ENCODE measurements at regions not wholly inside any gene's neighbourhood (a gene's known extent, or its start where the extent isn't known, plus 50 kb on each side); places are given as distances from the start of the nearest gene placed in this dataset.

DNA sequence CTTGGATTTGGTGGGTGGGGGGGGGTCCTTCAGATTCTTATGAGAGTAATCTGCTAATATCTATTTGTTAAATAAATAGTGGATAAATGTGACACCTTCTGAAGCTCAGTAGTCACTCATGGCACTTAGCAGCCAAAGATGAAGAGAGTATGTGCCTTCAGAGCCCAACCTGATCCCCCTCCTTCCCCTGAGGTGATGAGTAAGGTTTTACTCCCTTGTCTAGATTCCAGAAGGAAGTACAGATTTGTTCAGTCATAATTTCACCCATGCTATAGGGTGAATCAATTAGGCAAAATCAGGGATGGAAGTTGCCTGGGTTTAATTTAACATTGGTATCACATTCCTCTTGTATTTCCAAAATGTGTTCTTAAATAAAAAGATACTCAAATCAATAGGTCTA lies 340.3 kb upstream of the ATP2B1 start:
- H3K27ac ChIP-seq = no peak overlapping the region
- no peak overlapping the region for H3K4me3 ChIP-seq
- H3K27me3 ChIP-seq = no peaks in the 10 kb centered on the region
- no peak for DNase-seq
- intact Hi-C loops (cut with DNase I) = no loop called here
- no peaks in the 10 kb centered on the region for H3K4me1 ChIP-seq
- no peaks in the 10 kb centered on the region for H3K36me3 ChIP-seq
- TF ChIP-seq, protein P1, sequence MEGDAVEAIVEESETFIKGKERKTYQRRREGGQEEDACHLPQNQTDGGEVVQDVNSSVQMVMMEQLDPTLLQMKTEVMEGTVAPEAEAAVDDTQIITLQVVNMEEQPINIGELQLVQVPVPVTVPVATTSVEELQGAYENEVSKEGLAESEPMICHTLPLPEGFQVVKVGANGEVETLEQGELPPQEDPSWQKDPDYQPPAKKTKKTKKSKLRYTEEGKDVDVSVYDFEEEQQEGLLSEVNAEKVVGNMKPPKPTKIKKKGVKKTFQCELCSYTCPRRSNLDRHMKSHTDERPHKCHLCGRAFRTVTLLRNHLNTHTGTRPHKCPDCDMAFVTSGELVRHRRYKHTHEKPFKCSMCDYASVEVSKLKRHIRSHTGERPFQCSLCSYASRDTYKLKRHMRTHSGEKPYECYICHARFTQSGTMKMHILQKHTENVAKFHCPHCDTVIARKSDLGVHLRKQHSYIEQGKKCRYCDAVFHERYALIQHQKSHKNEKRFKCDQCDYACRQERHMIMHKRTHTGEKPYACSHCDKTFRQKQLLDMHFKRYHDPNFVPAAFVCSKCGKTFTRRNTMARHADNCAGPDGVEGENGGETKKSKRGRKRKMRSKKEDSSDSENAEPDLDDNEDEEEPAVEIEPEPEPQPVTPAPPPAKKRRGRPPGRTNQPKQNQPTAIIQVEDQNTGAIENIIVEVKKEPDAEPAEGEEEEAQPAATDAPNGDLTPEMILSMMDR (IDR thresholded peaks at IDR 0.05) = no peak
- H3K9me3 ChIP-seq = no peaks in the 10 kb centered on the region
- no peak for ATAC-seq

DNA sequence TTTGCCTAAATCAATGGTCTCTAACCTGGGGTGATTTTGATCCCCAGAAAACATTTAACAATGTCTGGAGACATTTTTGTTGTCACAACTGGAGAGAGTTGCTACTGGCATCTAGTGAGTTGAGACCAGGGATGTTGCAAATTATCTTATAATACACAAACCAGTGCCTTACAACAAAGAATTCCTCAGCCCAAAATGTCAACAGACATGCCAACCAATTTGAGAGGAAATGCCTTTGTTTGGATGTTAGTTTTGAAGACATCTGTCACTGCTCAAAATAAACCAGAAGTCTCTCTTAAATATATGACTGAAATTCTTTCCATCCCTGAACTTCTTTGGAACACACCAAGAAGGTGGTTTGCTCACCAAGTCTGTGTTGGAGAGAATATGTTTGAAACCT lies 336.9 kb upstream of the ATP2B1 start:
- no peaks in the 10 kb centered on the region for H3K36me3 ChIP-seq
- H3K27ac ChIP-seq = no peak overlapping the region
- ATAC-seq (no peak), DNase-seq (no peak)
- H3K4me3 ChIP-seq = no peak overlapping the region
- H3K9me3 ChIP-seq = no peaks in the 10 kb centered on the region
- intact Hi-C loops (cut with DNase I) = no loop called here
- no peaks in the 10 kb centered on the region for H3K4me1 ChIP-seq
- no peaks in the 10 kb centered on the region for H3K27me3 ChIP-seq
- TF ChIP-seq, protein P1 (IDR thresholded peaks at IDR 0.05) = no peak

DNA sequence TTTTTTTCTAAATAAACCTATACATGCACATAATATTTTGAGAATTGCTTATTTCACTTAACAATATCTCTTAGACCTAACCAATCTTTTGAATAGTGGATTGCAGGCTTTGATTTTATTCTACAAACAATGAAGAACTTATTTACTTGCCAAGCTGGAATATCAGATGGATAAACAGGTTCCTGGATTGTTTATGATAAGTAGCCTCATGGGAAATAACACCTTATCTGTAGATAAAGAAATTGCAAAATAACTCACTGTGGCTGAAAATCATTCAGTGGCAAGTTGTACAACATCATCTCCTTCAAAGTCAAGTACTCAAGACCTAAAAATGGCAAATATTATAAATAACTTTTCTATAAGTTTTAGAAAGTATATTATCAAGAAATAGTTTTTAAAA lies 335.4 kb upstream of the ATP2B1 start:
- H3K9me3 ChIP-seq = no peaks in the 10 kb centered on the region
- no peak for ATAC-seq
- DNase-seq = no peak
- TF ChIP-seq, protein P1 (IDR thresholded peaks at IDR 0.05) = no peak
- intact Hi-C loops (cut with DNase I) = no loop called here
- no peak overlapping the region for H3K4me3 ChIP-seq
- no peaks in the 10 kb centered on the region for H3K36me3 ChIP-seq
- H3K27me3 ChIP-seq = no peaks in the 10 kb centered on the region
- no peak overlapping the region for H3K27ac ChIP-seq
- no peaks in the 10 kb centered on the region for H3K4me1 ChIP-seq

DNA sequence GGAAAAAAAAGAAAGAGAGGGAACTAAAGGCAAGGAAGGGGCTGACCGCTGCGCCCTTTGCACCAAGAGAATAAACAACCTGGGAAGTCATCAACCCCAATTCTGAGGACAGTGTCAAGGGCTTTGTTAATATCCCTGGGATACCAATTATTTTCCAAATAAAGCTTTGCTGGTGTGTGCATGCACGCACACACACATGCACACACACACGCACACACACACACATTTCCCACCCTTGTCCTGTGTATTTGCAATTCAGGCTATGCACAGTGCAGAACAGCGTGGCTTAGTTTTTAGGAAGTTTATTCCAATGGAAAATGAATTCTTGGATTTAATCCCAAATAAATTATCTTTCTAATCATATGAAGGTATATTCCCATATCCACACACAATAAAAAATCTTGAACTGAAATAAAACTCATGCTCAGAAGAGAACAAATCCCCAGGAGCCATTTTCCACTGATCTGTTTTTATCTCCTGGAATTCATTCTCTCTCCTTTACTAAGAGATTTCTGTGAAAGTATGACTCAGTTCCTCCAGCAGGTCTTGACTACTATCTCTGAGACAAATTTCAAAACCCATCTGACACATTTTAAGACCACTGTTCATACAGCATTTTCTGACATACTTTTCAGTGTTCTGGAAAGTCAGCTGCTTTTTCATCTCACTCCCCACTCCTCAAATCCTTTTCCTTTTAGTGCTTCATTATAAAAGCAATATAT lies 334.4 kb upstream of the ATP2B1 start:
- WGBS, 2 donors = 92% methylated on average over 5 of the region's 5 CpGs
- TF ChIP-seq, protein P1 (IDR thresholded peaks at IDR 0.05) = no peak
- H3K4me3 ChIP-seq = no peak overlapping the region
- intact Hi-C loops (cut with DNase I) = no loop called here
- ATAC-seq = no peak
- no peaks in the 10 kb centered on the region for H3K9me3 ChIP-seq
- H3K27ac ChIP-seq = no peak overlapping the region
- peaks cover 0 to under 1% (median 0%) of the 10 kb centered on the region in 9 donors for H3K4me1 ChIP-seq
- H3K36me3 ChIP-seq = no peaks in the 10 kb centered on the region
- DNase-seq = no peak
- H3K27me3 ChIP-seq = no peaks in the 10 kb centered on the region

Data from heart right ventricle (tissue), 16 donors.